GM19035 (cell line): ENCODE measurements at regions not wholly inside any gene's neighbourhood (a gene's known extent, or its start where the extent isn't known, plus 50 kb on each side); places are given as distances from the start of the nearest gene placed in this dataset.
A peak's percentile ranks its signal among the peaks of the same experiment; 100 is the strongest.
"Not testable (repeated sequence)": the region's sequence is repeated elsewhere in the genome, so short reads cannot be mapped to it uniquely, and the experiment has no call there.

Experiments
- ATAC-seq: cut with Tn5 transposase; IDR thresholded peaks from one replicate; pipeline ENCODE4 v1.9.1; 2021; ENCODE audit not compliant: unreplicated experiment

- no peak for ATAC-seq
Observed at GRCh38 chr10:37067576-37067975, 57.8 kb upstream of the ANKRD30A start.

- ATAC-seq, result not testable (repeated sequence)
Observed at GRCh38 chr10:37062296-37062695, 63.1 kb upstream of the ANKRD30A start.

- no peak for ATAC-seq
Observed at GRCh38 chr10:37057261-37057660, 68.1 kb upstream of the ANKRD30A start.

GRCh38 chr10:37053476-37053875 is 71.9 kb upstream of the ANKRD30A start:
- ATAC-seq, result no peak

GRCh38 chr10:37049982-37050381 is 75.4 kb upstream of the ANKRD30A start:
- ATAC-seq, result not testable (repeated sequence)

GRCh38 chr10:37044319-37044718 is 81.1 kb upstream of the ANKRD30A start:
- not testable (repeated sequence) for ATAC-seq

GRCh38 chr10:37035853-37036252 is 89.5 kb upstream of the ANKRD30A start:
- no peak for ATAC-seq

GRCh38 chr10:37015498-37015897 is 109.9 kb upstream of the ANKRD30A start:
- ATAC-seq, result no peak

GRCh38 chr10:37010741-37011140 is 114.7 kb upstream of the ANKRD30A start:
- ATAC-seq, result no peak

- not testable (repeated sequence) for ATAC-seq
Observed at GRCh38 chr10:37008276-37008675, 117.1 kb upstream of the ANKRD30A start.

- ATAC-seq, result no peak
Observed at GRCh38 chr10:37003126-37003525, 122.3 kb upstream of the ANKRD30A start.

GRCh38 chr10:36995806-36996205 is 129.6 kb upstream of the ANKRD30A start:
- ATAC-seq, result not testable (repeated sequence)

GRCh38 chr10:36994886-36995285 is 130.5 kb upstream of the ANKRD30A start:
- no peak for ATAC-seq

GRCh38 chr10:36989233-36989632 is 136.2 kb upstream of the ANKRD30A start:
- no peak for ATAC-seq

GRCh38 chr10:36946598-36946997 is 178.8 kb upstream of the ANKRD30A start:
- no peak for ATAC-seq

- ATAC-seq, result no peak
Observed at GRCh38 chr10:36943544-36943943, 181.9 kb upstream of the ANKRD30A start.

- ATAC-seq, result no peak
Observed at GRCh38 chr10:36942616-36943015, 182.8 kb upstream of the ANKRD30A start.

- no peak for ATAC-seq
Observed at GRCh38 chr10:36903040-36903439, 222.4 kb upstream of the ANKRD30A start.

- ATAC-seq, result no peak
Observed at GRCh38 chr10:36899652-36900051, 225.7 kb upstream of the ANKRD30A start.

- peak; percentile 87 for ATAC-seq
Observed at GRCh38 chr10:36888925-36889573, 236.3 kb upstream of the ANKRD30A start.

- ATAC-seq, result no peak
Observed at GRCh38 chr10:36886303-36886891, 239.0 kb upstream of the ANKRD30A start.

GRCh38 chr10:36885746-36886145 is 239.7 kb upstream of the ANKRD30A start:
- no peak for ATAC-seq

- no peak for ATAC-seq
Observed at GRCh38 chr10:36882781-36883180, 242.6 kb upstream of the ANKRD30A start.
